Erythroblast (primary cell): ENCODE measurements at regions not wholly inside any gene's neighbourhood (a gene's known extent, or its start where the extent isn't known, plus 50 kb on each side); places are given as distances from the start of the nearest gene placed in this dataset.
"Not testable (repeated sequence)": the region's sequence is repeated elsewhere in the genome, so short reads cannot be mapped to it uniquely, and the experiment has no call there.

ENCODE experiments used
- DNase-seq, 2 experiments: peaks; one replicate each; lab custom pipeline; 2025; lab: John Stamatoyannopoulos, UW
- GATA1 ChIP-seq: IDR thresholded peaks from 2 replicates; pipeline ENCODE4 v1.6.1; 2011; ENCODE audit warnings: low read depth, mild to moderate bottlenecking, control low read depth, low read length, moderate library complexity
- POLR2A ChIP-seq: IDR thresholded peaks from 2 replicates; pipeline ENCODE4 v1.6.1; 2011; ENCODE audit warnings: mild to moderate bottlenecking, low read length

DNA sequence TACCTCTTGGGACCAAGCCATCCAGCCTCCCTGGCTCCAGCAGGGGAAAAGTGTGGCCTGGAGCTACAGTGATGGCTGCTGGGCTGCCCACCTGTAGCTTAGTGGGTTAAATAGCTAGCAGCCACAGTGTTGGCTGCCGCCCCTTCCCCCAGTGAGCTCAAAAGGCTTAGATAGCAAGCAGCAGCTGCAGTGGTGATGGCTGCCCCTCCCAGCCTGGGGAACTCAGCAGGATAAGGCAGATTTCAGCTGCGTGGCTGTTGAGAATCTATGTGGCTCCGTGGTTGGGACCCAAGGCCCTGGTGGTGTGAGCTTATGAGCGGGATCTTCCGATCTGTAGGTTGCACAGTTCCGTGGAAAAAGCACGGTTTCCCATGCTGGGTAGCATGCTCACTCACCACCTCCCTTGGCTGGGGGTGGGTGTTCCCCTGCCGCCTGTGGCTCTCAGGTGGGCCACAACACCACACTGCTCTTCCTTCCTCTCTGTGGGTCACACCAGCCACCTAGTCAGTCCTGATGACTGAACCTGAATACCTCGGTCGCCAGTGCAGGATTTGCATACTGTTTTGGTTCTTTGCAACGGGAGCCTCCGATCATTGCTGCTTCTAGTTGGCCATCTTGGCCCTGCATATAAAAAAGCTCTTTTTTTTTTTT is 946.5 kb upstream of the FAM98A start:
- TF ChIP-seq POLR2A: no peak
- no peak for TF ChIP-seq GATA1
- no peak for DNase-seq

DNA sequence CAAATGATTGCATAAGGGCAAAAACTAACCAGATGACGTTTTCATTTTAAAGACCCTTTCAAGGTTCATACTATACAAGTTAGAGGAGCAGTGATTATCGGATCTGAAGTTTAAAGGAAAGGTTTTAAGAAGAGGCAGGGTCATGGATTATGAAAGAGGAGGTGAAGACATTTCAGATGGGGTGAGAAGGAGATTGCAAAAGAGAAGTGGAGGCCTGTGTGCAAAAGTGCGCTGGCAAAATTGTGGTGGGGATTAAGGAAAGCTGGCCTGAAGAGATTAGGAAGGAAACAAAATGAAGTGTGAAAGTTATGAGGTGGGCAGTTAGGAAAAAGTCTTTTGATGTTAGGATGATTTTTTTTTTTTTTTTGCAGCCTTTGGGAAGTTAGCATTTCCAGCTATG is 935.7 kb upstream of the FAM98A start:
- TF ChIP-seq GATA1: no peak
- TF ChIP-seq POLR2A: no peak

DNA sequence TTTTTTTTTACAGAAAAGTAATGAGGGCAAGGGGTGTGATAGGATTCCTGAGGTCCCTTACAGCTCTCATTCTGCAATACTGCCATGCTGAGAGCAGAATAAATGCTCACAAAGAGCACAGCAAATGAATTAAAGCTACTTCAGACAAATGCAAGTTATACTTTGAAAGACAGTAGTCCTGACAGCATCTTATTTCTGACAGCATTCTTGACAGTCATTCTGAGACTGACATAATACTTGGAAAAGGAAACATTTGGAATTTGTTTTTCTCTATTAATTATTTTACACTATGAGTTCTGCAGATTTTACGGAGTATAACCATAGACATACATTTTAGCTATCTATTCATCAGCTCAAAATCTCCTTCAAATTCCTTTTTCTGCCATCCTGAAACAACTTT is 935.2 kb upstream of the FAM98A start:
- DNase-seq: no peak
- no peak for TF ChIP-seq GATA1
- TF ChIP-seq POLR2A: no peak

More for the DNA sequence above, 935.7 kb upstream of the FAM98A start:
- DNase-seq: no peak

DNA sequence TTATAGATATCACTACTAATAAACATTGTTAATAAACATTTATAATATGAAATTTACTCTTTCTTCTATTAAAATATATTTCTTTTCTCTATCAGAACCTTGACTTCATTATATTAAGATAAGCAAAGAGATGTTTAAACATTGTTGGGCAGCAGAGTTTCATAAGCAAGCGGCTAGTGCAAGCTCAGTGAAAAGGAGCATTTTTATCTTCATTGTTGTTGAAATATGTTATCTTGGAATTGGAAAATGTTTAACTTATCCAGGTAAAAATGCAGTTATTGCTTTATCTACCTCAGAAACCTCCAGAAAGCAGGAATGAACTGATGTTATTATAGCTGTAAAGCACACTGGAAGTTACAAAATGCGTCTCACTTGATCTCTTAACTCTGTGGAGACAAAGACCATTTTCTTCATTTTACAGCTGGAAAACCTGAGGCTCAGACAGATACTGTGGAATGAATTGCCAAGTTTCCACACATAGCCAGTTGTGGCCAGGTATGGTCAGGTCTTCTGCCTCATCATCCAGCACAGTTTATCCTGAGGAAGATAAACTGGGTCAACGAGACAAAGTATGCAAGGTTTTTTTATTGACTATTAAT is 934.6 kb upstream of the FAM98A start:
- DNase-seq: no peak
- TF ChIP-seq POLR2A (no peak), GATA1 (no peak)

DNA sequence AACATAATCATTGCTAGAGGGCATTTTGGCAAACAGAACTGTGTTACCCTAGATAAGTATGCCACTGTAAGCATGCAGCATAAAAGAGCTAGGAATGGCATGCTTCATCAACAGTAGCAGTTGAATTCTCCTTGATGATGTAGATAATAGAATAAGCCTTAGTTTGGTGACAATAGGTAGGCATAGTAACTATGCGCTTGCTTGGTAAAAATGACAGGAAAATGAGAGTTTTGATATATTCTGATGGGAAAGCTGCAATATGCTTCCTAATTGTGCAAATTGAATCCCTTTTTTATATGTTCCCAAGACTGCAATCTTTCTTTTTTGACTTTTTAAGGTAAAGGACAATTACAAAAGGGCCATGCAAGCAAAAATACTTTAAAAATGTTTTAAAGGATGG is 930.9 kb upstream of the FAM98A start:
- TF ChIP-seq GATA1: no peak
- TF ChIP-seq POLR2A: no peak
- DNase-seq: no peak

DNA sequence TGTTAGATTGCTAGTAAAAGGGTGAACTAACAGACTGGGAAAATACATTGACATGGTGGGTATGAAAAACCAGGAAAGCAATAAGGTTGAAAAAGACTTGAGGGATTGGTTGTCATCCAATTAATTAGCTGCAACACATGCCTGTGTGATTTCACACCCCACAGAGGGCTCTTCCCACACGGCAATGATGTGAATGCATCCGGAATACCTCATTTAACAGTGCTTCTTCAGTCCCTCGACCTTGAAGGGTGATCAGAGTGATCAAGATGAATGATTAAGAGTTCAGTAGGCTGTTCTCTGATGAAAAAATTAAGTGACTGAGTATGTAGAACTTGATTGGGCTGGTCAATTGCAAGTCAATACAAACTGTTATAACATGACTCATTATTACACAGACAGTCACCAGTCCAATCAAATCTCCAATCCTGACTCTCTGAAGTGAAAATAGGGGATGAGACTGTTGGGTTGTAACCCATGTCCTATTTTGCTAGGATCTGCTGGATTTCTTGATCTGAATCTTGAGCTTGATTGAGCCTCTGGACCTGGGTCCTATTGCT is 924.9 kb upstream of the FAM98A start:
- TF ChIP-seq POLR2A (no peak), GATA1 (no peak)
- no peak for DNase-seq

DNA sequence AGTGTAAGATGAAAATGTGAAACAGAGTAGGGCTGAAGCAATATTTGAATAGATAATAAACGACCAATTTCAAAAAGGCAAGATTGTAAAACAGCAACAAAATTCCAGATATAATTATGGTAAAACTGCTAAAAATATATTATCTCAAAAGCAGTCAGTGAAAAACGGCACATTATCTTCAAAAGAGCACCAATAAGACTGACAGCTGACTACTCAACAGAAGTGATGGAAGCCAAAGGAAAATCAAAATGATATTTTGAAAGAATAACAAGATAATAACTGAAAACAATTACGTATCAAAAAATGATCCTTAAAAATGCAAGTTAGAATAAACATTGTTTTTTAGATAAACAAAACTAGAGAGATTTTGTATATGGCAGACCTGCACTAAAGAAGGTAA is 920.6 kb upstream of the FAM98A start:
- TF ChIP-seq POLR2A (no peak), GATA1 (no peak)
- no peak for DNase-seq

DNA sequence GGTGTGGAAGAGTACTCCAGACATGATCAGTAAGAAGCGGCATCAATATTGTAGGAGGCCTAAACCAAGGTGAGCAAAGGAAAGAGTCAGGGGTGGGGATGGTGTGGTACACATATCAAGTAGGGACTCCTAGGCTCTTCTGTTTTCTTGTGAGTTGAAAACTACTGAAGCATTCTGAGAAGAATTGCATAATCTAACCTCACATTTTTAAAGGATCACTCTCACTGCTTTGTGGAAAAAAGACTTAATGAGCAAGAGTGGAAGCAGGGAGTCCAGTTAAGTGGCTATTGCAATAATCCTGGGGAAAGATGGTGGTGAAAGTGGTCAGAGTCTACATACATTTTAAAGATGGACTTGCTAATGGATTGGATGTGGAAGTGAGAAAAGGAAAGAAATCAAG is 899.5 kb upstream of the FAM98A start:
- DNase-seq: no peak
- no peak for TF ChIP-seq POLR2A
- TF ChIP-seq GATA1: no peak

DNA sequence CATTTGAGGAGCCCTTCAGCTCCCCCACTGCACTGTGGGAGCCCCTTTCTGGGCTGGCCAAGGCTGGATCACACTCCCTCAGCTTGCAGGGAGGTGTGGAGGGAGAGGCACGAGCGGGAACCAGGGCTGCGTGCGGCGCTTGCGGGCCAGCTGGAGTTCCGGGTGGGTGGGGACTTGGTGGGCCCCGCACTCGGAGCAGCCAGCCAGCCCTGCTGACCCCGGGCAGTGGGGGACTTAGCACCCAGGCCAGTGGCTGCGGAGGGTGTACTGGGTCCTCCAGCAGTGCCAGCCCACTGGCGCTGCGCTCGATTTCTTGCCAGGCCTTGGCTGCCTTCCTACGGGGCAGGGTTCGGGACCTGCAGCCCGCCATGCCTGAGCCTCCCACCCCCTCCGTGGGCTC is 895.1 kb upstream of the FAM98A start:
- not testable (repeated sequence) for DNase-seq

DNA sequence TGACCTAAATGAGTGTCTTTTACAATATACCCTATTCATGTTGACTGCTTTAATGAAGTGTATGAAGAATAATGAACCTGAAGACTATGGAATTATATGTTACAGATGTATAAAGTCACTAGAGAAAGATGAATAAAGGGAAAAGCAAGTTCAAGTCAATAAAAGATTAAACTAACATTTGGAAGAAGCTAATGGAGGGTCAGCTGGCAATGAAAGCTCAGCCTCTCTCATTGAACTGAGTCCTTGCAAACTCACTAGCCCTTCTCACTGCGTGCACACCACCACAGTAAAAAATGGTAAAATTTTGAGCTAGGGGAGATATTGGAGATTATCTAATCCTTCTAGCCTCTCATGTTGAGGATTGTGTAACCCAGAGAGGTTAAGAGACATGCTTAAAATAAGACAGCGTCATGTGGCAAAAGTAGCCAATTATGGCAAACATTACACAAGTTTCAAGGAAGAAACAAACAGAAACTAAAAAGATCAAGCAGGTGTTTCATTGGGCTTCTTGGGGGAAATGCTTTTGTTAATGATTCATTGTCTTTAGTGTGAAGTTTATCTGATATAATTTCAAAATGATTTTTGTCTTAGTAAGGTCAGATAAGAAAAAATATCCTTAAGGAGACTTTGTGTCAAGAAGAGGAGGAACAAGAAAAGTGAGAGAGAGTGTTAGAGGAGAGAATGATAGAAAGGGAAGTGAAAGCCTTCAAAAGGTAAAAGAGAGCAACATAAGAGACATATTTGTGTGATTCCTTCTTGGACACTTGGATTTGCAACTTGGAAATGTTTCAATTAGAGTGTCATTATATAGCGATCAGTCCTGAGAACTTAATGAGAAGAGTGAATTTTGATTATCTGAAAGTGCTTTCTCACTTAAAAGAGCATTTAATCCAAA is 893.7 kb upstream of the FAM98A start:
- TF ChIP-seq GATA1 (no peak), POLR2A (no peak)
- no peak for DNase-seq

DNA sequence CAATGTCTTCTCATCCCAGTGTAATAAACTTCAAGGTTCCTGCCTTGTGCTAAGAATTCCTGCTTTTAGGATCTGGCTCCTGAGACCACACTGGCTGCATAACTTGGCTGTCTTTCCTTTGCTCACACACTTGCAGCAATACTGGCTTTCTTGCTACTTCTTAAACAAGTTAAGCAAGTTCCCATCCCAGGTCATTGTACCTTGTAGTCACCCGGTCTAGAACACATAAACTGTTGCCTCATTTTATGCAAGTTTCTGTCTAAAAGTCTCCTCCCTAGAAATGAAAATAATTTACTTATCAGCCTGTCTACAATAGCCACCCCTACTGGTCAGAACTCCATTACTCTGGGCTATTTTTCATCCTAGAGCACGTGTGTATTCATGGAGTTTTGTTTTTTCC is 887.9 kb upstream of the FAM98A start:
- no peak for DNase-seq
- no peak for TF ChIP-seq GATA1
- no peak for TF ChIP-seq POLR2A

DNA sequence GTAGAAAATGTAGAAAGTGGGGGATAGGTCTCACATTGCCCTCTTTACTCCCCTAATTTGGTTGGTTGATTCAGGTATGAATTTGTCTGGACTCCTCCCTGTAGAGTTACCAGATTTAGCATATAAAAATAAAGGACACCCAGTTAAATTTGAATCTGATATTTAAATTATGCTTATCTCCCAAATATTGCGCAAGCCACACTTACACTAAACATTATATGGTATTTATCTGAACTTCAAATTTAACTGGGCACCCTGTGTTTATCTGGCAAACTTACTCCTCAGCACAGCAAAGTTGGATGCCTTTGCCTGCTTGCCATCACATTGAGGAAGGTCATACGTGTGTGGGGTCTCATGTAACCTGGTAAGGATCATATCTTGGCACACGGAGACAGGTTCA is 882.4 kb upstream of the FAM98A start:
- TF ChIP-seq POLR2A (no peak), GATA1 (no peak)
- DNase-seq: no peak

DNA sequence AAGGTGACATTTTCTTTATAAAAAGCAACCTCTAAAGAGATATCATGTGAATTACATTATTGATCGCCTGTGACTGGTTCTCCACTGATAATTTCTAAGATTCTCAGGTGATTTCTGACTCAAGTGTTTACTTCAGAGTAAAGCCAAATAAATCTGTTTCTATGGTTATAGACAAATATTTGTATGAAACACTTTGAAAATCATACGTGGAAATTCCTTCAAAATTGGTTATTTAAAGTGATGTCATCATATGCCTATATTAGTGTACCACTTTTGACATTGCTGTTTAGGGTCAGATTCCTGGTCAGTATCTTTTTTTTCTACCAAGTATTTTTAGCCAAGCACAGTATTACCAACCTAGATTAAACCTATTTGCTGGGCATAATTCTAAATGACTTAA is 881.3 kb upstream of the FAM98A start:
- DNase-seq: no peak
- TF ChIP-seq GATA1 (no peak), POLR2A (no peak)

DNA sequence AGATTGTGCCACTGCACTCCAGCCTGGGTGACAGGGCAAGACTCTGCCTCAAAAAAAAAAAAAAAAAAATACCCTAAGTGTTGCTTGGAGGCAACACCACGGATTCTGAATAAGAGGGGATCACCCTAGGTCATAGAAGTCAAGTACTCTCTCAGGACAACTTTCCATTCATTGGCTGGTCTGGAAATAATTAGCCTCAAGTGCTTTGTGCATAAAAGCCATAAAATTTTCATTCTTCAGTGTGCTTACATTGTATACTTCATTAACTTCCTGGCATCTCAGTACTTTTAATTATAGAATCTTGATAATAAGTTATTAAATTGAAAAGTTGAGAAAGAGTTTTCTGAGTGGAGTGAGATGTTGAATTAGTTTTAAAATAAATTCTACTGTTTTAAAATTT is 876.1 kb upstream of the FAM98A start:
- no peak for TF ChIP-seq GATA1
- TF ChIP-seq POLR2A: no peak
- no peak for DNase-seq

DNA sequence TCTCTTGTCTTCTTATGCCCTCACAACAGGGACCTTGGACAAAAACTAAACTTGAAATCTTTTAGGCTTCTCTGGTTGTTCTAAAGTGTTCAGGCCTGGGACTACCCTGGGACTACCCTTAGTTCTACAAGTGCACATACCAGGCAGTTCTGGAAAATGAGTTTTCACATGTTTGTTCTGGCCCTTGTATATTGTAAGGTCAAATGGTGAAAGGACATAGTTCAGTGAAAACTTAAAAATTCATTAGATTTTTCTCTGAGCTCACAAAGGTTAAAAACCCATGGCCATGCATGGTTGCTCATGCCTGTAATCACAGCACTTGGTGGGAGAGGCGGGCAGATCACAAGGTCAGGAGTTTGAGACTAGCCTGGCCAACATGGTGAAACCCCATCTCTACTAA is 875.5 kb upstream of the FAM98A start:
- TF ChIP-seq POLR2A: no peak
- TF ChIP-seq GATA1: no peak
- DNase-seq: no peak
